Loucy (cell line): ENCODE measurements at regions not wholly inside any gene's neighbourhood (a gene's known extent, or its start where the extent isn't known, plus 50 kb on each side); places are given as distances from the start of the nearest gene placed in this dataset.

Experiments used
- EZH2phosphoT487 ChIP-seq: fragments of 200-600 bp; IDR thresholded peaks from 2 replicates; pipeline ENCODE4 v1.6.1; 2018; ENCODE audit warnings: antibody characterized with exemption, mild to moderate bottlenecking, moderate library complexity, borderline replicate concordance
- TF ChIP-seq, protein P1 (sequence below): fragments of 200-600 bp; sonication (generic); conservative IDR thresholded peaks from 2 replicates; pipeline ENCODE4 v1.5.1; 2014; ENCODE audit warnings: mild to moderate bottlenecking, antibody characterized with exemption, low read length

DNA sequence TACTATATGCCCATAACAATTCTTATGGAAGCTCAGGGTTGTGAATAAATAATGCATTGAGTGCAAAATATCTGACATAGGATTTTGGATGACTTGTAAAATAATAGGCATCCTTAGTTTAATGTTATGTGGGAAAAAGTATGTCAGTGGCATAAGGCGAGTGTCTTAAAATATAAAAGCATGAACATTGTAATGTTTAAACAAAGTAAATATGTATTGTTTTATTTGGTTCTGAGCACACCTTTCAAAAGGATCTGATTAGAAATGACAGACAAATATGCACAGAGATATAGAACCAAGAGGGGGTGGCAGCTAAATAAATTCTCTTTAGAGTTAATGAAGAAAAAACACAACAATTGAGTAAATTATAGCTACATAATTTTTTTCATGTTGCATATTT, 51.3 kb upstream of the FOXP2 start:
- TF ChIP-seq, protein P1, sequence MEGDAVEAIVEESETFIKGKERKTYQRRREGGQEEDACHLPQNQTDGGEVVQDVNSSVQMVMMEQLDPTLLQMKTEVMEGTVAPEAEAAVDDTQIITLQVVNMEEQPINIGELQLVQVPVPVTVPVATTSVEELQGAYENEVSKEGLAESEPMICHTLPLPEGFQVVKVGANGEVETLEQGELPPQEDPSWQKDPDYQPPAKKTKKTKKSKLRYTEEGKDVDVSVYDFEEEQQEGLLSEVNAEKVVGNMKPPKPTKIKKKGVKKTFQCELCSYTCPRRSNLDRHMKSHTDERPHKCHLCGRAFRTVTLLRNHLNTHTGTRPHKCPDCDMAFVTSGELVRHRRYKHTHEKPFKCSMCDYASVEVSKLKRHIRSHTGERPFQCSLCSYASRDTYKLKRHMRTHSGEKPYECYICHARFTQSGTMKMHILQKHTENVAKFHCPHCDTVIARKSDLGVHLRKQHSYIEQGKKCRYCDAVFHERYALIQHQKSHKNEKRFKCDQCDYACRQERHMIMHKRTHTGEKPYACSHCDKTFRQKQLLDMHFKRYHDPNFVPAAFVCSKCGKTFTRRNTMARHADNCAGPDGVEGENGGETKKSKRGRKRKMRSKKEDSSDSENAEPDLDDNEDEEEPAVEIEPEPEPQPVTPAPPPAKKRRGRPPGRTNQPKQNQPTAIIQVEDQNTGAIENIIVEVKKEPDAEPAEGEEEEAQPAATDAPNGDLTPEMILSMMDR: no peak
- no peak for TF ChIP-seq EZH2phosphoT487
